Erythroblast (primary cell): ENCODE measurements at regions not wholly inside any gene's neighbourhood (a gene's known extent, or its start where the extent isn't known, plus 50 kb on each side); places are given as distances from the start of the nearest gene placed in this dataset.

Experiments used
- GATA1 ChIP-seq: IDR thresholded peaks from 2 replicates; pipeline ENCODE4 v1.6.1; 2011; ENCODE audit warnings: low read depth, mild to moderate bottlenecking, control low read depth, low read length, moderate library complexity
- POLR2A ChIP-seq: IDR thresholded peaks from 2 replicates; pipeline ENCODE4 v1.6.1; 2011; ENCODE audit warnings: mild to moderate bottlenecking, low read length

DNA sequence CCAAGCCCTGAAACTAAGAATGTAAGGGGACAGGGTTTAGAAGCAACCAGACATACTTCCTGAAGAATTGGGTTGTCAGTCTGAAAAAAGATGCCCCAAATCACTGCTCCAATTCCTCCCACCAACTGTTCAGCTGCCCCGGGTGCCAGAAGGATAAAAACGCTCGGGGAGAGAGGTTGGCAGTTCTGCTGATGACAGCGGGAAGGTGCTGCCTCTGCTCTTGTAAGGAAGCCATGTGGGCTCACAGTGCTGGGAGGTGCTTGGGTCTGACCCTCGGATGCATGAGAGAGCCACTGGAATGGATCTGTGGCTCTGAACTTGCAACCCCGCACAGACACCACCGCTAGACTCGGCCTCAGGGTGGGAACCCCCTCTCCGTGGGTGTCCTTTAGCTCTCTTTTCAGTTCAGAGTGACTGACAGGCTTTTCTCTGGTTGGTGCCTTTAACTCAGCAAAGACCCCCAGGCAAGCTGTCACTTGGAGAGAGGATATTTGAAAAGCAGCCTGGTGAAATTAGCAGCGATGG is 364.8 kb upstream of the RBFOX1 start:
- TF ChIP-seq POLR2A (no peak), GATA1 (no peak)
